GM21390 (cell line): ENCODE measurements at regions not wholly inside any gene's neighbourhood (a gene's known extent, or its start where the extent isn't known, plus 50 kb on each side); places are given as distances from the start of the nearest gene placed in this dataset.

ENCODE experiments used
- ATAC-seq: cut with Tn5 transposase; IDR thresholded peaks from one replicate; pipeline ENCODE4 v1.9.1; 2021; ENCODE audit not compliant: unreplicated experiment

- ATAC-seq: no peak
Measured at GRCh38 chr20:16220826-16221225, 352.4 kb downstream of the KIF16B start.

GRCh38 chr20:16219182-16219581, 354.1 kb downstream of the KIF16B start:
- ATAC-seq: no peak

DNA sequence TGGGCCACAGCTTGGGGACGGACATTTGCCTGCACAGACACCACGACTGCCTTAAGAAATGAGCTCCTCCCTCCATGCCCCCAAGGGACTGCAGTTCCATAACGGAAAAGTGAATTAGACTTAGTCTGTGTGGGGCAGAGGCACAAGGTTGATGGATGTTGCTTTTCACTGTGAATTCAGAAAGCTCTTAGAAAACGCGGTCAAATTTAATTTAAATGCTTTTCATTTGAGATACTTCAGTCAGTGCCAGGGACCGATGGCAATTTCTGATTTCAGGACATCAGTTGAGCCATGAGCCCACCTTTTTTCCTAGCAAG, 356.4 kb downstream of the KIF16B start:
- no peak for ATAC-seq

GRCh38 chr20:16216227-16216913, 356.9 kb downstream of the KIF16B start:
- no peak for ATAC-seq

GRCh38 chr20:16215041-16215440, 358.2 kb downstream of the KIF16B start:
- ATAC-seq: no peak

DNA sequence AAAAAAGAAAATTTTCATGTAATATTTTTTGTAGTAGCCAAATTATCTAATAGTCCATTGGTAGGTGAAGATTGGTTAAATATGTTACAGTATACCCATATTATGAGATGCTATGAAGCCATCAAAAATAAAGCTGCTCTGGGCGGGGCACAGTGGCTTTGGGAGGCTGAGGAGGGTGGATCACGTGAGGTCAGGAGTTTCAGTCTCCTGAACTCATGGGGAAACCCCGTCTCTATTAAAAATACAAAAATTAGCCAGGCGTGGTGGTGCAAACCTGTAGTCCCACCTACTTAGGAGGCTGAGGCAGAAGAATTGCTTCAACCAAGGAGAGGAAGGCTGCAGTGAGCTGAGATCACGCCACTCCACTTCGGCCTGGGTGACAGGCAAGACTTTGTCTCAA, 360.5 kb downstream of the KIF16B start:
- no peak for ATAC-seq

DNA sequence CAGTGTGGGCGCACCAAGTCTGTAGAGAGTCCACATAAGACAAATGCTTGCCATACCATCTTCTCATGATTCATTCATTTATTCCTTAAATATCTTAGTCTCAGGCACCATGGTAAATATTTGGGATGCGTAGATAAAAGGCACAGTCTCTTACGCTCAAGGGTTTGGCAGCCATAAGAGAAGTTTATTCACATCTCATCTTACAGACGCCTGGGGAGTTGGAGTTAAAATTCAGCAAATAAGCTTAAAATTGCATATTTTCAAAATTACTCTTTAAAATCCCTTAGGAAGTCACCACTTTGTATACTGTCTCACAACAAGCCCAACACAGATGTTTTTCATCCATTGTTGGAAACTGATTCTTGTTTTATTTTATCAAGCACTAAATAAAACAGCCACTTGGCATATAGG, 363.3 kb downstream of the KIF16B start:
- ATAC-seq: no peak

DNA sequence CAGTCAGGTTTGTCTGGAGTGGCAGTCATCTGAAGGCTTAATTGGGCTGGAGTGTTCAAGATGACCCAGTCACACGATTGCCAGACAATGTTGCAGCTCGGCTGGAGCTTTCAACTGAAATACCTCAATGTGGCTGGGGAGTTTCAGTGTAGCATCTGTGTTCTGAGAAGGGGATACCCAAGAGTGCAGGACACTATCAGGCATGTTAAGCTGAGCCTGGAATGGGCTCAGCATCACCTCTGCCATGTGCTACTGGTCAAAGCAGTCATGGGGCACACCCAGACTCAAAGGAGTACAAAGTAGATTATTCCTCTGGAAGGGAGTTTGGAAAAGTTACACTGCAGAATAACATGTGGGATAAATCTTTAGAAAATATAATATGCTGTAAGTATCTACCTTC, 363.9 kb downstream of the KIF16B start:
- no peak for ATAC-seq

DNA sequence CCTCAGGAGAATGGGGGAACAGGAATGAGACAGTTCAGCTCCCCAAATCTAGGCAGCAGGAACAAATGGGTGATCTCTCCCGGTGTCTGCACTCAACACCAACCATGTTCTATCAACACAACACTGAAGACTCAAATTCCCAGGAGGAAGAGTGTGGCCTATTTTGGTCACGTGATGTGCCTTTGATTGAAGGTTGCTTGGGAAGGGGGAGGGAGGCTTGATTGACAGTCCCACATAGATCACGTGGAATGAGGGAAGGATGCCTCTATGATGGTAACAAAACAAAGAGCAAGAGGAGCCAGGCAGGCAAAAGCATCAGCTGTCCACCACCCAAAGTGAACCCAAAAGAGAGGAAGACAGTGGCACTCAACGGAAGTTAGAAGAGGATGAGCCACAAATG, 364.8 kb downstream of the KIF16B start:
- ATAC-seq: no peak

DNA sequence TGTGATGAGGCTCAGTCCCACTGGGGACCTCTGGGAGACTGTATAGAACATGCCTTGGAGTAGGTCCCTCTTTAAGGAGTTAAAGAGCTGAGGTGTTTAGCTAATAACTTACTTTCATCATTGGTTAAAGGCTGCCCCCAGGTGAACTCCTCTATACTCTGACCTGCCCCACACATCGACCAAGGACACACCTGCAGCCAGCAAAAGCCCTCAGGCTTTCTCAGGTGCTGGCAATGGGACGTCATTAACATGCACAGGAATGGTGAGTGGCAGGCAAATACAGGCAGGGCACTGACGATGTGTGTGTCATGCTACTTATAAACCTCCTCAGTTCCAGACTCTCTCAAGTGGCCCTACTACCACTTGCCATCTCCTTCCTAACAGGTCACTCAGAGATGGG, 366.4 kb downstream of the KIF16B start:
- no peak for ATAC-seq

DNA sequence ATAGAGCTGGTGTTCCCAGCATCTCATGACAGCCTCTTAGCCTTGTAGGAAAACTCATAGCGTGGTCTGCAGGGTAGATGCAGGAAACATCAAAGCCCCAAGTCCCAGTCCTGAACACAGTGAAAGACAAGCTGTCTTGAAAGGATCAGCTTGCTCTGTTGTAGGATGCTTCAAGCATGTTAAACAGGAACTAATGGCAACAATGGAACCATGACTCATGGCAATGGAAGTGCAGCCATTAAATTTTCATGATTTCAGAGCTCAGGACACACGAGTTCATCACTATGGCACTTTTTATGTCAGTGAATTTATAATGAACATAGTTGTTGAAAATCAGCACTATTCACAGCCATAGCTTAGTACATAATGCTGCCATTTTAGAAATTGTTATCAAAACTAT, 367.7 kb downstream of the KIF16B start:
- ATAC-seq: no peak

DNA sequence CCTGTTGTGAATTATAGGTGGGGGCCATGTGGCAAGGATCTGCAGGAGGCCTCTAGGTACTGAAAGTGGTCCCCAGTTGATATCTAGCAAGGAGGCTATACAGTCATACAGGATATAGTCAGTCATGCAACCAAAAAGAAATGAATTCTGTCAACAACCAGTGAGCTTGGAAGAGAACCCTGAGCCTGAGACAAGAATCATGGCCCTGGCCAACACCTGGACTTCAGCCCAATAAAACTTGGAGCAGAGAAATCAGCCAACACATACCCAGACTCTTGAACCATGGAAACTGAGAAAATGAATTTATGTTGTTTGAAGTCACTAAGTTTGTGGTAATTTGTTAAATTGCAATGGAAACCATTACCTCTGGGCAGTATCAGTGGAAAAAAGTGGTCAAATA, 370.2 kb downstream of the KIF16B start:
- no peak for ATAC-seq

DNA sequence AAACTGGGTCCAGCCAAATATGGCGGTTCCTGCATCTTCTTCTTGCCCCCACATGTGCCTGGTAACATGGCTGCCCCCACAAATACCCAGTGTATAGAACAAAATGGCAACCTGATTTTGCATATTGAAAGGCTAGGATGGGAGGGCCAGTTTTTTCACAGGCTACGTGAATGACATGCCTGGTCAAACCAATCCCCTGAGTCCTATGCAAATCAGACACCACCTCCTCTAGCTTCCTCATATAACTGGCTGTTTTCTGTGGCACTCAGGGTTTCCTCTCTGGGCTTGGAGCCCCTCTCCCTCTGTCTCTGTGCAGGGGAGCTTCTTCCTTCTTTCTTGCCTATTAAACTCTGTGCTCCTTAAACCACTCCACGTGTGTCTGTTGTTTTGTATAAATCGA, 372.1 kb downstream of the KIF16B start:
- no peak for ATAC-seq

DNA sequence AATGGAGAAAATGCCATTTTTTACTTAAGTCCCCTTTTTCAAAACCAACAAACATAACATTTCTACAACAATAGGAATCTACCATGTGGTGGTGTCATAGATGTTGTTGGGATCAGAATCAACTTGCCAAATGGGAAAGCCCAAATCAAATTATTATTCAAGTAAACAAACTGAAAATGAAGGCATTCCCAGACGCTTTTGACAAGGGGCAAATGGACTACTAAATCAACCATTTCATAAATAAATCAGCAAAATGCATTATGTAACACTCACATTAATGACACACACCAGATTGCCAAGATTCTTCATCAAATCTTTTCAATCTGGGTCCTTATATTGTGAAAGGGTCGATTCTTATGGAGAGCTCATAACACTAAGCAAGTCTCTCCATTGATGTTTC, 375.6 kb downstream of the KIF16B start:
- ATAC-seq: no peak

- ATAC-seq: no peak
Measured at GRCh38 chr20:16195671-16196070, 377.6 kb downstream of the KIF16B start.

- no peak for ATAC-seq
Measured at GRCh38 chr20:16194617-16195360, 378.5 kb downstream of the KIF16B start.

DNA sequence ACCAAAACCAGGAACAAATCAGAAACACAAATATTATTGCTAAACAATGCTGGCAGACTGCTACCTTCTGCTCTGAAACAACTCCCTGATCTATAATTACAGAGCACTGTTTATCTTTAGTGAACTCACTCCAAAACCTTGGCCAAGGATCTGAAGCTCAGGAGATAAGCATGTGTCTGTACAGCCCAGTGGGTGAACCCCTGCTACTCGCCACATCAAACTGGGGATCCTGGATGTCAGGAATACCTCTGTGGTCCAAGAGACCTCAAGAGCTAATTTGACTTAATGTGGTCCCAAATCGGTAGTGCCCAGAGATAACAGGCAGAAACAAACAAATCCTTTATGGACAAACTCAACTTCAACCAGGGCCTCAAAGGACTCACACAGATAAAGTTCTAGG, 381.8 kb downstream of the KIF16B start:
- no peak for ATAC-seq

DNA sequence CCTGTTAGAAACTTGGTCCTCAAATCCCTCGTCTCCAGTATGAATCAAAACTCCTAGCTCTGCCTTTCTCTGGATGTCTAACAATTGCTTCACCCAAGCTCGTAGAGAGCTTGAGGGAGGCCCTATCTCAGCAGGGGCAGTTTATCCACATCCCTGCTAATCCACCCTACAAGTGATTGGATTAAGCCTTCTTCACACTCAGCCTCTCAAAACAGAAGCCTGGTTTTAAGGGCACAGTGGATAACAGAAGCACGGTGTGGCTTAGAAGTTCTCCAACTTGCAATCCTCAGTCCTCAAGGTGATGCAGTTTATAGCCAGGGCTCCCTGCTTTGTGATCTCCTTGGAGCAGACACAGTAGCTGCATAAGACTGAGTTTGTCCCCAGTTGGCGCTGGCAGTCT, 383.9 kb downstream of the KIF16B start:
- no peak for ATAC-seq

DNA sequence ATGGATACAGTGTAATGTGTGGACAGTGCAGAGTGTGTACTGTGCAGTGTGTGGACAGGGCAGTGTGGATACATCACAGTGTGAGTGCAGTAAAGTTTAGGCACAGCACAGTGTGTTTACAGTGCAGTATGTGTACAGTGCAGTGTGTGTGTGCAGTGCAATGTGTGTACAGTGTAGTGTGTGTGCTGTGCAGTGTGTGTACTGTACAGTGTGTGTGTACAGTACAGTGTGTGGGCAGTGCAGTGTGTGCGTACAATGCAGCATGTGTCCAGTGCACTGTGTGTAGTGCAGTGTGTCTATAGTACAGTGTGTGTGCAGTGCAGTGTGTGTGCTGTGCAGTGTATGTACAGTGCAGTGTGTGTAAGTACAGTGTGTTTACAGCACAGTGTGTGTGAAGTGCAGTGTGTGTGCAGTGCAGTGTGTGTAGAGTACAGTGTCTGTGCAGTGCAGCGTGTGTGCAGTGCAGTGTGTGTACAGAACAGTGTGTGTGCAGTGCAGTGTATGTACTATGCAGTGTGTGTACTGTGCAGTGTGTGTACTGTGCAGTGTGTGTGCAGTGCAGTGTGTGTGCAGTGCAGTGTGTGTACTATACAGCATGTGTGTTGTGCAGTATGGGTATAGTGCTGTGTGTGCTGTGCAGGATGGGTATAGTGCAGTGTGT, 385.2 kb downstream of the KIF16B start:
- ATAC-seq: no peak

- no peak for ATAC-seq
Measured at GRCh38 chr20:16179919-16180318, 393.3 kb downstream of the KIF16B start.

DNA sequence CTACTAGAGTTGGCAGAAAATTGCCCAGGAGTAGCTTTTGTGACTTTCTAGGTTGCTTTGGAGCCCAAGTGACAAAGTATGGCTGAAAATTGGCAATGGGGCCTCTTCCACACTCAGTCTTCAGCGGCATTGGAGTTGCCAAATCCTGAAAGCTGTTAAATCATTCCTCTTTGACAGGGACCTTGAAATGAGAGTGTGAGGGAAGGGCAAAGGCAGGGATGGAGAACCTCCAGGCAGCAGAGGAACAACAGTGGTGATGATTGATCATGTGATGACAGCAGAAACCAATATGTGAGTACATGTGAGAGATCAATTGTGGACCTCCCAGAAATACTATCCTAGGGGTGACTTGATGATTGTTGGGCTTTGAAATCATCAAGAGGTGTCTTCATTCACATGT, 393.9 kb downstream of the KIF16B start:
- ATAC-seq: no peak

DNA sequence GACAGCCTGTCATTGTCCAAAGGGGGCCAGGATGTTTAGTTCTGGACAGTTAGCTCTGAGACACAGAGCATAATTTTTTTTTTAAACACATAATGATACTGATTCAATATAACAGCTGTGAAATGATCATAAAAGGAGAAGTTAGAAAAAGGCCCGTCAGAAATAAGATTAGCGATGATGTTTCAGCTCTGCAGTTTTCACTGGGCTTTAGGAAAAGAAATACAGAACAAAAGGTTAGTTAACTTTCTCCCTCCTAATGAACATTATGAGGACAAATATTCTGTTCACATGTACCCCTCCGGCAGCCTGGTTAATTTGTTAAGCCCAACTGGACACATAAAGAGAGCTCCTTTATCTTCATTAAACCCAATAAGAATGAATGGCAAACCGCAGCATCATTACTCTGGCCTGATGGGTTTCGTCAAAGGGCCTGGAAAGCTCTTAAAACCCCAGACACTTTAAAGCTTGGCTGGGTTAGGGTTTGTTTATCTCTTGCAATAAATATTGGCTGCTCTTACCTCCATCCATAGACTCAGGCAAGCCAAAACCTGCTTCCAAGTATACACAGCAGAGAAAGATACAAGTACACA, 394.6 kb downstream of the KIF16B start:
- ATAC-seq: no peak
